K562 (cell line): ENCODE measurements at regions not wholly inside any gene's neighbourhood (a gene's known extent, or its start where the extent isn't known, plus 50 kb on each side); places are given as distances from the start of the nearest gene placed in this dataset.

ENCODE experiments used
- ATAC-seq: fragments of 200-7000 bp; cut with Tn5 transposase; 3 replicates; pipeline ENCODE4 v1.9.1; 2020; ENCODE audit warnings: moderate library complexity
- BruUV-seq: library from RNA; stranded (reverse); fragments of 400-500 nt; replicated peaks from 2 replicates; lab custom pipeline; 2021; lab: Mats Ljungman, UMichigan
- CTCF ChIA-PET: fragments of 300-600 bp; formaldehyde crosslinking; extraction: SDS; loops from one replicate; lab custom pipeline; 2021; ENCODE audit warnings: low intra/inter-chr PET ratio; lab: Yijun Ruan, JAX
- POLR2A ChIA-PET: fragments of 300-600, 350-650 bp; sonication (Branson Sonifier 250); formaldehyde crosslinking; extraction: SDS; loops from one replicate; lab custom pipeline; 2021; ENCODE audit warnings: antibody characterized with exemption, inconsistent platforms; lab: Yijun Ruan, JAX
- DNase-seq, 4 experiments: peaks; one replicate each; pipeline versions ENCODE4 v3.0.0 to v3.0.0-alpha.2; 2011 to 2018; ENCODE audit warnings: low spot score in 3 of 4, mixed read lengths in 3 of 4; ENCODE audit errors: extremely low read depth in 1 of 4
- FAIRE-seq: peaks from 2 replicates; lab custom pipeline; 2011; peaks lifted over from hg19 to GRCh38; lab: Jason Lieb, UNC
- H2AFZ ChIP-seq: 2 replicates; pipeline ENCODE4 v1.6.0; 2011; ENCODE audit warnings: low read depth, low read length, control low read depth, inconsistent platforms
- H3K27ac ChIP-seq: fragments of 200-600 bp; 3 replicates; pipeline ENCODE4 v1.8.0; 2011; ENCODE audit warnings: low read depth, mild to moderate bottlenecking, control low read depth, inconsistent platforms, low read length, moderate library complexity, mixed read lengths; ENCODE audit errors: extremely low read depth
- H3K27me3 ChIP-seq, 2 experiments: fragments of 300-600 bp in 1 of 2; 2 replicates in 1 of 2; 3 replicates in 1 of 2; pipeline versions ENCODE4 v1.6.0 to v1.8.0; 2011; ENCODE audit warnings: inconsistent platforms in 2 of 2, low read length in 2 of 2, mild to moderate bottlenecking in 1 of 2, mixed read lengths in 1 of 2, moderate library complexity in 1 of 2; ENCODE audit not compliant: control insufficient read depth in 2 of 2, insufficient read depth in 2 of 2
- H3K36me3 ChIP-seq: fragments of 300-600 bp; 3 replicates; pipeline ENCODE4 v1.8.0; 2011; ENCODE audit warnings: mild to moderate bottlenecking, low read length, inconsistent platforms; ENCODE audit not compliant: control insufficient read depth, insufficient read depth
- H3K4me1 ChIP-seq, 2 experiments: fragments of 200-600 bp in 1 of 2; replicated peaks in 1 of 2; 2 replicates in 1 of 2; 3 replicates in 1 of 2; pipeline versions ENCODE4 v1.5.1 to v1.8.0; 2011; ENCODE audit warnings: inconsistent platforms in 2 of 2, low read length in 2 of 2, mild to moderate bottlenecking in 1 of 2, mixed read lengths in 1 of 2, moderate library complexity in 1 of 2; ENCODE audit not compliant: control insufficient read depth in 2 of 2, insufficient read depth in 2 of 2
- H3K4me2 ChIP-seq: 2 replicates; pipeline ENCODE4 v1.6.1; 2011; ENCODE audit warnings: low read length, control low read depth, inconsistent platforms, mixed read lengths; ENCODE audit not compliant: insufficient read depth
- H3K4me3 ChIP-seq: fragments of 200-600 bp; sonication (generic), shearing (Covaris generic); 2 replicates; pipeline ENCODE4 v1.5.1; 2016; ENCODE audit warnings: control low read depth, inconsistent platforms
- H3K79me2 ChIP-seq: fragments of 200-600 bp; 3 replicates; pipeline ENCODE4 v1.8.0; 2011; ENCODE audit warnings: low read length, inconsistent platforms; ENCODE audit not compliant: control insufficient read depth, insufficient read depth
- H3K9ac ChIP-seq, 2 experiments: 2 replicates each; pipeline versions ENCODE4 v1.6.0 to v1.6.1; 2011; ENCODE audit warnings: low read depth in 2 of 2, low read length in 2 of 2, control low read depth in 1 of 2, inconsistent platforms in 1 of 2, mild to moderate bottlenecking in 1 of 2, mixed read lengths in 1 of 2; ENCODE audit not compliant: insufficient read depth in 1 of 2
- H3K9me1 ChIP-seq: one replicate; pipeline ENCODE4 v1.6.0; 2011; ENCODE audit warnings: inconsistent platforms, mild to moderate bottlenecking, low read length, moderate library complexity; ENCODE audit not compliant: control insufficient read depth, insufficient read depth
- H3K9me3 ChIP-seq: replicated peaks from 2 replicates; pipeline ENCODE4 v1.5.1; 2011; ENCODE audit warnings: low read depth, low read length, inconsistent platforms; ENCODE audit not compliant: control insufficient read depth, insufficient read depth
- H4K20me1 ChIP-seq: replicated peaks from 2 replicates; pipeline ENCODE4 v1.6.1; 2011; ENCODE audit warnings: low read length, inconsistent platforms, mixed read lengths; ENCODE audit not compliant: control insufficient read depth, insufficient read depth
- DACH1 ChIP-seq: fragments of 450-650 bp; IDR thresholded peaks from 2 replicates; pipeline ENCODE4 v1.6.1; 2018; ENCODE audit not compliant: partially characterized antibody
- E4F1 ChIP-seq: fragments of 250-450 bp; sonication (Bioruptor Pico); IDR thresholded peaks from 2 replicates; pipeline ENCODE4 v1.5.0; 2021; ENCODE audit warnings: mild to moderate bottlenecking, borderline replicate concordance
- ETV1 ChIP-seq: fragments of 450-650 bp; conservative IDR thresholded peaks from 2 replicates; pipeline ENCODE4 v1.6.1; 2016; ENCODE audit warnings: missing genetic modification characterization, control low read depth, low read depth, missing compliant biosample characterization
- HDAC1 ChIP-seq, 2 experiments: fragments of 450-650 bp; IDR thresholded peaks; 2 replicates each; pipeline ENCODE4 v1.6.1; 2016 to 2017; ENCODE audit warnings: inconsistent platforms in 1 of 2, mild to moderate bottlenecking in 1 of 2, moderate library complexity in 1 of 2
- HDGF ChIP-seq: fragments of 450-650 bp; IDR thresholded peaks from 2 replicates; pipeline ENCODE4 v1.6.1; 2016
- NFIC ChIP-seq: fragments of 450-650 bp; IDR thresholded peaks from 2 replicates; pipeline ENCODE4 v1.6.1; 2017; ENCODE audit warnings: mild to moderate bottlenecking, inconsistent platforms
- NR2C1 ChIP-seq, 2 experiments: fragments of 450-650 bp; IDR thresholded peaks; 2 replicates each; pipeline ENCODE4 v1.6.1; 2017; ENCODE audit warnings: mild to moderate bottlenecking in 2 of 2, antibody characterized with exemption in 1 of 2, inconsistent platforms in 1 of 2, missing compliant biosample characterization in 1 of 2, missing genetic modification characterization in 1 of 2
- PHF20 ChIP-seq: fragments of 450-650 bp; IDR thresholded peaks from 2 replicates; pipeline ENCODE4 v1.6.1; 2018; ENCODE audit not compliant: partially characterized antibody
- RBM22 ChIP-seq: fragments of 200-400 bp; formaldehyde crosslinking; IDR thresholded peaks from 2 replicates; pipeline ENCODE4 v1.6.1; 2018; ENCODE audit warnings: low read length, low read depth; ENCODE audit not compliant: poor library complexity, severe bottlenecking
- SMARCA4 ChIP-seq: fragments of 450-650 bp; IDR thresholded peaks from 2 replicates; pipeline ENCODE4 v1.6.1; 2016
- STAG1 ChIP-seq: sonication (generic); formaldehyde crosslinking; IDR thresholded peaks from 2 replicates; pipeline ENCODE4 v1.5.0; 2020; ENCODE audit warnings: missing genetic modification reagents, borderline replicate concordance
- TBL1XR1 ChIP-seq, 2 experiments: IDR thresholded peaks; 2 replicates each; pipeline ENCODE4 v1.6.1; 2012; ENCODE audit warnings: improper control_type of control experiment in 2 of 2, low read length in 2 of 2, mild to moderate bottlenecking in 1 of 2
- TBP ChIP-seq: optimal IDR thresholded peaks from 2 replicates; pipeline ENCODE3; 2011; ENCODE audit warnings: low read depth, low read length, improper control_type of control experiment
- TFAM ChIP-seq: fragments of 250-450 bp; sonication (Bioruptor Pico); conservative IDR thresholded peaks from 2 replicates; pipeline ENCODE4 v1.5.0; 2021; ENCODE audit warnings: mild to moderate bottlenecking, moderate library complexity
- WGBS: fragments of 100-300 bp; shearing (Covaris generic); methylation state at CpG from one replicate; pipeline ENCODE4 v1.1.6; 2016; ENCODE audit warnings: low coverage, mixed read lengths; ENCODE audit not compliant: insufficient coverage; ENCODE audit errors: missing lambda C conversion rate; 5-methylcytosine and 5-hydroxymethylcytosine counted together
- in situ Hi-C: fragments of 300-500 bp; cut with MboI; formaldehyde crosslinking; loops from 4 replicates; pipeline ENCODE4 v1.15.0; 2018; ENCODE audit warnings: inconsistent platforms, mixed read lengths
- intact Hi-C: fragments of 100-400 bp; cut with micrococcal nuclease; formaldehyde crosslinking; loops from 2 replicates; pipeline ENCODE4 v1.14.2; 2022

- Histone ChIP-seq H2AFZ (no peak overlapping the region), H3K4me3 (no peak overlapping the region), H3K4me1 (peaks cover 0 to 10% of the 10 kb centered on the region in 2 experiments; a peak in 1 of 5 replicates), H3K4me2 (no peak overlapping the region), H3K9ac (no peak overlapping the region)
- ChIA-PET CTCF (no interaction called here), POLR2A (interaction anchor here (0.7 kb wide), 1 partner anchor 10 kb away, joined by 3 read pairs; no protein-coding TSS in a partner anchor)
- 6% methylated on average over 6 of the region's 6 CpGs for WGBS
- in situ Hi-C loops: no loop called here
- peak; percentile 39 for TF ChIP-seq NFIC
- TF ChIP-seq HDAC1 (IDR thresholded peaks at IDR 0.05): no peak
- TF ChIP-seq, all 486 proteins: peak for 1
- no TSS peak for BruUV-seq
- intact Hi-C loops: no loop called here
- H3K9me3 ChIP-seq: no peaks in the 10 kb centered on the region; the same call in 1 of the 2 replicates
- DNase-seq (no peak), FAIRE-seq (no peak), ATAC-seq (no peak)
- no peaks in the 10 kb centered on the region for H3K36me3 ChIP-seq
- no peak overlapping the region for H3K27ac ChIP-seq
- peaks cover 50 to 69% of the 10 kb centered on the region in 2 experiments for H3K27me3 ChIP-seq
- no peaks in the 10 kb centered on the region for H3K9me1 ChIP-seq
- H4K20me1 ChIP-seq: 0 out of 2 replicates have a peak, but pooled peaks cover 4% of the 10 kb centered on the region
- no peaks in the 10 kb centered on the region for H3K79me2 ChIP-seq
Observed at GRCh38 chr7:92231-92674, 100.1 kb upstream of the FAM20C start.

GRCh38 chr7:92888-93672, 99.3 kb upstream of the FAM20C start:
- intact Hi-C loops: no loop called here
- no peak overlapping the region for H3K4me2 ChIP-seq
- no peak overlapping the region for H3K9ac ChIP-seq
- peaks cover 0 to 7% of the 10 kb centered on the region in 2 experiments; a peak in 1 of 5 replicates for H3K4me1 ChIP-seq
- CTCF ChIA-PET: no interaction called here
- ATAC-seq (no peak), DNase-seq (no peak), FAIRE-seq (no peak)
- WGBS: under 1% methylated on average over 26 of the region's 27 CpGs
- no peaks in the 10 kb centered on the region; the same call in 1 of the 2 replicates for H3K9me3 ChIP-seq
- H3K4me3 ChIP-seq: no peak overlapping the region
- no peak overlapping the region for H2AFZ ChIP-seq
- H4K20me1 ChIP-seq: 0 out of 2 replicates have a peak, but pooled peaks cover 4% of the 10 kb centered on the region
- H3K27ac ChIP-seq: no peak overlapping the region
- peaks cover 50 to 65% of the 10 kb centered on the region in 2 experiments for H3K27me3 ChIP-seq
- no peaks in the 10 kb centered on the region for H3K9me1 ChIP-seq
- H3K79me2 ChIP-seq: no peaks in the 10 kb centered on the region
- no peaks in the 10 kb centered on the region for H3K36me3 ChIP-seq
- in situ Hi-C loops: no loop called here
- POLR2A ChIA-PET: no interaction called here
- no TSS peak for BruUV-seq
- no peak for TF ChIP-seq HDGF
- no peak for TF ChIP-seq TFAM (CRISPR knock-in tag)
- no peak for TF ChIP-seq ETV1
- no peak for TF ChIP-seq RBM22
- TF ChIP-seq DACH1: no peak
- no peak for TF ChIP-seq SMARCA4
- no peak for TF ChIP-seq STAG1 (CRISPR knock-in tag)
- no peak for TF ChIP-seq NR2C1 (IDR thresholded peaks at IDR 0.05)
- TF ChIP-seq NR2C1 (tag; IDR thresholded peaks at IDR 0.05): no peak
- TF ChIP-seq E4F1: no peak
- TF ChIP-seq PHF20: no peak
- TF ChIP-seq TBP: no peak
- TF ChIP-seq TBL1XR1 (IDR thresholded peaks at IDR 0.05; ENCODE audit: low read length in 2 of 2): no peak
